A549 (cell line): ENCODE measurements at regions not wholly inside any gene's neighbourhood (a gene's known extent, or its start where the extent isn't known, plus 50 kb on each side); places are given as distances from the start of the nearest gene placed in this dataset.
"Not testable (repeated sequence)": the region's sequence is repeated elsewhere in the genome, so short reads cannot be mapped to it uniquely, and the experiment has no call there.

Source experiments
- ATAC-seq, 2 experiments: fragments of 200-7000 bp in 1 of 2; fragments of >200 bp in 1 of 2; cut with Nextera tagmentation in 1 of 2; cut with Tn5 transposase in 1 of 2; 3 replicates each; pipeline versions ENCODE4 v1.8.0 to v1.9.1; 2018 to 2020; ENCODE audit warnings: mild to moderate bottlenecking in 1 of 2, moderate library complexity in 1 of 2
- CTCF ChIA-PET: fragments of 300-600 bp; sonication (Branson Sonifier 250); formaldehyde crosslinking; extraction: SDS; loops from one replicate; lab custom pipeline; 2021; ENCODE audit warnings: antibody characterized with exemption, inconsistent platforms; lab: Yijun Ruan, JAX
- POLR2A ChIA-PET: fragments of 350-600 bp; formaldehyde crosslinking; extraction: SDS; loops from one replicate; lab custom pipeline; 2021; ENCODE audit warnings: antibody characterized with exemption, inconsistent platforms; lab: Yijun Ruan, JAX
- DNase-seq, 2 experiments: peaks; one replicate each; pipeline versions ENCODE4 v3.0.0 to v3.0.0-alpha.2; 2011 to 2016; ENCODE audit warnings: low read depth in 1 of 2, low spot score in 1 of 2
- FAIRE-seq: peaks from 2 replicates; lab custom pipeline; 2011; peaks lifted over from hg19 to GRCh38; lab: Jason Lieb, UNC
- H3K27ac ChIP-seq, 2 experiments: fragments of >200 bp; sonication (Bioruptor Twin); formaldehyde crosslinking; 3 replicates each; pipeline ENCODE4 v1.5.1; 2016 to 2017
- H3K4me1 ChIP-seq: fragments of >200 bp; sonication (Bioruptor Twin); formaldehyde crosslinking; 3 replicates; pipeline ENCODE4 v1.6.1; 2016
- H3K4me2 ChIP-seq: fragments of >200 bp; sonication (Bioruptor Twin); formaldehyde crosslinking; 3 replicates; pipeline ENCODE4 v1.6.1; 2016
- H3K4me3 ChIP-seq: fragments of >200 bp; sonication (Bioruptor Twin); formaldehyde crosslinking; 3 replicates; pipeline ENCODE4 v1.5.1; 2016
- H3K9me3 ChIP-seq: fragments of >200 bp; sonication (Bioruptor Twin); formaldehyde crosslinking; 3 replicates; pipeline ENCODE4 v1.6.1; 2016
- BCL3 ChIP-seq: fragments of >200 bp; sonication (Bioruptor Twin); formaldehyde crosslinking; IDR thresholded peaks from 3 replicates; pipeline ENCODE4 v1.6.1; 2016
- BHLHE40 ChIP-seq: IDR thresholded peaks from 2 replicates; pipeline ENCODE4 v1.6.1; 2012; ENCODE audit warnings: low read depth, low read length, inconsistent platforms
- E2F6 ChIP-seq: IDR thresholded peaks from 2 replicates; pipeline ENCODE4 v1.6.1; 2012; ENCODE audit warnings: low read depth, borderline replicate concordance
- ELK1 ChIP-seq: fragments of 150-350 bp; IDR thresholded peaks from 2 replicates; pipeline ENCODE4 v1.6.1; 2014; ENCODE audit warnings: low read depth, mild to moderate bottlenecking, low read length
- EP300 ChIP-seq, 2 experiments: fragments of >200 bp; sonication (Bioruptor Twin); formaldehyde crosslinking; IDR thresholded peaks; 2 replicates in 1 of 2; 3 replicates in 1 of 2; pipeline ENCODE4 v1.6.1; 2016 to 2017
- ESRRA ChIP-seq: fragments of 150-350 bp; IDR thresholded peaks from 2 replicates; pipeline ENCODE4 v1.6.1; 2014; ENCODE audit warnings: mild to moderate bottlenecking, low read length, borderline replicate concordance
- FOSL2 ChIP-seq, 2 experiments: fragments of 450-650 bp in 1 of 2; fragments of >200 bp in 1 of 2; sonication (Bioruptor Twin) in 1 of 2; formaldehyde crosslinking; IDR thresholded peaks; 2 replicates each; pipeline versions ENCODE4 v1.5.0 to v1.6.1; 2016 to 2020; ENCODE audit warnings: mild to moderate bottlenecking in 1 of 2, moderate library complexity in 1 of 2
- FOXS1 ChIP-seq: fragments of 250-450 bp; sonication (Bioruptor Pico); IDR thresholded peaks from 2 replicates; pipeline ENCODE4 v1.5.0; 2020; ENCODE audit warnings: mild to moderate bottlenecking, moderate library complexity
- GATA3 ChIP-seq: IDR thresholded peaks from 2 replicates; pipeline ENCODE4 v1.6.1; 2012; ENCODE audit warnings: borderline replicate concordance
- HDAC2 ChIP-seq: fragments of 200-600 bp; sonication (generic); IDR thresholded peaks from 2 replicates; pipeline ENCODE4 v1.6.1; 2016
- HES2 ChIP-seq: fragments of >200 bp; sonication (Bioruptor Twin); formaldehyde crosslinking; IDR thresholded peaks from 2 replicates; pipeline ENCODE4 v1.6.1; 2016
- HEYL ChIP-seq: fragments of 250-450 bp; sonication (Bioruptor Pico); IDR thresholded peaks from 2 replicates; pipeline ENCODE4 v1.8.0; 2021; ENCODE audit warnings: mild to moderate bottlenecking, moderate library complexity
- HOXB13 ChIP-seq: fragments of 250-450 bp; sonication (Bioruptor Pico); IDR thresholded peaks from 2 replicates; pipeline ENCODE4 v1.5.0; 2020; ENCODE audit warnings: low read depth, mild to moderate bottlenecking, moderate library complexity
- JUN ChIP-seq, 2 experiments: fragments of >200 bp; sonication (Bioruptor Twin); formaldehyde crosslinking; IDR thresholded peaks; 2 replicates in 1 of 2; 3 replicates in 1 of 2; pipeline ENCODE4 v1.6.1; 2016 to 2017
- KDM1A ChIP-seq: fragments of 200-600 bp; sonication (generic); IDR thresholded peaks from 2 replicates; pipeline ENCODE4 v1.6.1; 2016; ENCODE audit warnings: low read depth, mild to moderate bottlenecking
- KDM5A ChIP-seq: fragments of 200-600 bp; sonication (generic); IDR thresholded peaks from 2 replicates; pipeline ENCODE4 v1.6.1; 2016; ENCODE audit warnings: antibody characterized with exemption, mild to moderate bottlenecking
- MAFK ChIP-seq: fragments of 450-650 bp; IDR thresholded peaks from 2 replicates; pipeline ENCODE4 v1.6.1; 2014; ENCODE audit not compliant: partially characterized antibody
- MAZ ChIP-seq: fragments of 150-350 bp; IDR thresholded peaks from 2 replicates; pipeline ENCODE4 v1.6.1; 2014; ENCODE audit warnings: antibody characterized with exemption, low read depth, low read length, borderline replicate concordance
- MYC ChIP-seq: IDR thresholded peaks from 2 replicates; pipeline ENCODE4 v1.6.1; 2012; ENCODE audit warnings: mild to moderate bottlenecking, inconsistent platforms, low read length, improper control_type of control experiment, borderline replicate concordance
- PBX3 ChIP-seq: IDR thresholded peaks from 2 replicates; pipeline ENCODE4 v1.6.1; 2012
- POLR2A ChIP-seq: IDR thresholded peaks from 2 replicates; pipeline ENCODE4 v1.6.1; 2012; ENCODE audit warnings: mild to moderate bottlenecking, low read length
- REST ChIP-seq: fragments of 200-600 bp; sonication (generic); IDR thresholded peaks from 2 replicates; pipeline ENCODE4 v1.6.1; 2016; ENCODE audit warnings: antibody characterized with exemption, mild to moderate bottlenecking, moderate library complexity
- ZFP36 ChIP-seq: fragments of 450-650 bp; IDR thresholded peaks from 2 replicates; pipeline ENCODE4 v1.6.1; 2014; ENCODE audit warnings: borderline replicate concordance; ENCODE audit not compliant: partially characterized antibody
- WGBS: methylation state at CpG from one replicate; pipeline ENCODE4 v1.1.6; 2017; ENCODE audit errors: missing lambda C conversion rate; 5-methylcytosine and 5-hydroxymethylcytosine counted together

GRCh38 chr10:128579280-128579865 lies 453.1 kb upstream of the MKI67 start (continued):
- TF ChIP-seq MAFK (no peak), HES2 (no peak), JUN (IDR thresholded peaks at IDR 0.05) (no peak), MYC (no peak)

GRCh38 chr10:128579901-128580300 lies 453.7 kb upstream of the MKI67 start:
- no peak overlapping the region for H3K4me2 ChIP-seq
- ChIA-PET POLR2A (no interaction called here), CTCF (no interaction called here)
- FAIRE-seq (no peak), ATAC-seq (no peak), DNase-seq (no peak)
- no peak overlapping the region for H3K4me3 ChIP-seq
- TF ChIP-seq ZFP36: no peak
- no peak for TF ChIP-seq BCL3
- TF ChIP-seq POLR2A: no peak
- no peak for TF ChIP-seq HOXB13 (CRISPR knock-in tag)
- no peak for TF ChIP-seq REST
- TF ChIP-seq GATA3: no peak
- no peak for TF ChIP-seq BHLHE40
- TF ChIP-seq PBX3: no peak
- 34% methylated on average over 3 of the region's 3 CpGs for WGBS
- H3K4me1 ChIP-seq: no peaks in the 10 kb centered on the region
- H3K9me3 ChIP-seq: no peaks in the 10 kb centered on the region
- no peak overlapping the region for H3K27ac ChIP-seq

GRCh38 chr10:128583125-128583524 lies 456.9 kb upstream of the MKI67 start:
- H3K27ac ChIP-seq, ATAC-seq, FAIRE-seq, H3K4me1 ChIP-seq, POLR2A ChIA-PET, H3K9me3 ChIP-seq, CTCF ChIA-PET, H3K4me2 ChIP-seq, DNase-seq, H3K4me3 ChIP-seq: not testable (repeated sequence)
- 24% methylated on average over 2 of the region's 2 CpGs for WGBS

GRCh38 chr10:128586599-128586998 lies 460.4 kb upstream of the MKI67 start:
- POLR2A ChIA-PET, H3K27ac ChIP-seq, FAIRE-seq, H3K4me2 ChIP-seq, H3K9me3 ChIP-seq, CTCF ChIA-PET, DNase-seq, H3K4me3 ChIP-seq, H3K4me1 ChIP-seq, ATAC-seq: not testable (repeated sequence)
- WGBS: 32% methylated on average over 2 of the region's 3 CpGs

GRCh38 chr10:128587689-128588088 lies 461.5 kb upstream of the MKI67 start:
- FAIRE-seq (no peak), ATAC-seq (no peak), DNase-seq (no peak)
- no peak overlapping the region for H3K27ac ChIP-seq
- no peak overlapping the region for H3K4me3 ChIP-seq
- ChIA-PET CTCF (no interaction called here), POLR2A (no interaction called here)
- no peaks in the 10 kb centered on the region for H3K9me3 ChIP-seq
- no peaks in the 10 kb centered on the region for H3K4me1 ChIP-seq
- no peak overlapping the region for H3K4me2 ChIP-seq
- WGBS: 25% methylated on average over 3 of the region's 3 CpGs
- TF ChIP-seq MAZ (no peak), KDM1A (no peak), FOXS1 (CRISPR knock-in tag) (no peak), ESRRA (no peak), ELK1 (no peak), KDM5A (no peak), HEYL (CRISPR knock-in tag) (no peak), FOSL2 (IDR thresholded peaks at IDR 0.05) (no peak), FOSL2 (CRISPR knock-in tag; IDR thresholded peaks at IDR 0.05) (no peak), EP300 (IDR thresholded peaks at IDR 0.05) (no peak), HDAC2 (no peak), E2F6 (no peak)
